GM18868 (cell line): ENCODE measurements at regions not wholly inside any gene's neighbourhood (a gene's known extent, or its start where the extent isn't known, plus 50 kb on each side); places are given as distances from the start of the nearest gene placed in this dataset.
A peak's percentile ranks its signal among the peaks of the same experiment; 100 is the strongest.
"Not testable (repeated sequence)": the region's sequence is repeated elsewhere in the genome, so short reads cannot be mapped to it uniquely, and the experiment has no call there.

ENCODE experiments used
- ATAC-seq: cut with Tn5 transposase; IDR thresholded peaks from one replicate; pipeline ENCODE4 v1.9.1; 2021; ENCODE audit warnings: mild to moderate bottlenecking, moderate library complexity; ENCODE audit not compliant: unreplicated experiment

GRCh38 chr5:167916706-167917105 is 374.7 kb upstream of the WWC1 start:
- no peak for ATAC-seq

GRCh38 chr5:167918184-167918812 is 373.1 kb upstream of the WWC1 start:
- ATAC-seq: no peak

DNA sequence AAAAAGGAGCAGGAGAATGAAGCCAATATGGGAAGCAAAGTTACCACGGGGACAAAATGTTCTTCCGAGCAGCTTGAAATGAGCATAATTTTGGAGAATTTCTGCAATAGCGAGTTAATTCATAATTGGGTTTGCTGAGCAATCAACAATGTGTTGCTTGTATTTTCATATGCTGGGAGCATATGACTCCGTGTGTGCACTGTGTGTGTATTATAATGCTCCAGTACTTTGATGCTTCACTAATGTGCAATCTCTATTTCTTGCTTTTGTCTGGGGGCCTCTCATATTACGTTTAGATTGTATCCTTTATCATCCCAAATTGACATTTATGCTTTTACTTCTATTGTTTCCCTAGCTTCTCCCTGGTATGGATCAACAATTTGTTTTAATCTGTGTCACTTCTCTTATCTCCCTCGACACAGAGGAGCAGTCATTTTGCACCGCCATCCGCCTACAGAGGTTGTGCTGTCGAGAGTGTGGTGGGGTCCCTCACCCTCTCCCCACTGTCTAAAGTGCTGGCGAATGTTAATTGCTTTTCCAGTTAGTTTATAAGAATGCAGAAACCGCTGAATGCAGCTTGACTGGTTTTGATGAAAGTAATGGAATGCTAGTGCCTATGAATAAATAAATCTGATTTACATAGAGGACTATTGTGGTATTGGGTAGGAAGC is 372.5 kb upstream of the WWC1 start:
- no peak for ATAC-seq

DNA sequence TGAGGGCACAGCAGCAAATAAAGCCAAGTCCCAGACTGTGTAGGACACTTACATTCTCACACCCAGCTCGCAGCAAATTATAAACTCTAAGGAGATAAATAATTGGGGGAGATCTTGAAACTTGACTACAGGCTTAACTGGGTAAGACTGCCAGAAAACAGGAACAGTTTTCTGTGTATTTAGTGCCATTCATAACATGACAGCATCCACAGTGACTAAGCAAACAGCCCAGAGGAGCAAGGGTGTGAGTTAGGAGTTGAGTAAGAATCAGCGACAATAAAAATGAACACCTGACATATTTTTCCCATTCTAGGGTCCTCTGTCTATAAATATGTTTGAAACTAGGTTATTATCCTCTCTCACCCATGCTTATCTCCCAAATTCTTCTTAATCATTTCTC is 370.9 kb upstream of the WWC1 start:
- no peak for ATAC-seq

DNA sequence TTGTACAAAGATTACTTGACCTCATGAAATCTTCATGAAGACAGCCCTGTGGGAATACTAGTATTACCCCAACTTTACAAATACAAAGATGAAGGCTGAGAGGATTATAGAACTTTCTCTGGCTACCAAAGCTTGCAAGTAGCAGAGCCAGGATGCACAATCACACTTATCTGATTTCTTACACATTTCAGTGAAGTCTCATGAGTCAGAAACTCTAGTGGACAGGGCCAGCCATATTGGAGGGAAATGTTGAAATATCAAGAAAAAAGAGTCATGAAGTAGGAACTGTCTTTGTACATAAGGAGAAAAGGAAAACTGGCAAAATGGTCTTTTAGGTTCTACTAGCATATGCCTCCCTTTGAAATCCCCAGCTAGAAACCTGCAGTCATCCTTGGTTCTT is 369.6 kb upstream of the WWC1 start:
- no peak for ATAC-seq

GRCh38 chr5:167923396-167923795 is 368.0 kb upstream of the WWC1 start:
- ATAC-seq: no peak

DNA sequence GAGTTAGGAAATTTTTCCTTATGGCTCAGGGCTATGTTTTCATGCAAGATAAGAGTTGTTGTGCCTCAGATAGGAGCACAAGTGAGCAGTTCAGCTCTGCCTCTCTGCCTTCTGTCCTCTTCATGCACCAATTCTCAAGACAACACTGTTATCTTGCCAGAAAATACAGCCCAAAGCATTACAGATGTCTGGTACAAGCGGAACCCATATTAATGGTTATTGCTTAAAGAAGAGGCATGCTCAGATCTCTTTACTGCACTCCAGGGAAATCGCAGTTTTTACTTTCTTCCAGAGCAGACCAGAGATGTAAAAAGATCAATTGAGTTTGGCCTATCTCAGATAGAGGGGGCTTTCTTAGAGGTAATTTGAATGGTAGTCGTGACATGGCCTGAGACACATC is 361.6 kb upstream of the WWC1 start:
- no peak for ATAC-seq

DNA sequence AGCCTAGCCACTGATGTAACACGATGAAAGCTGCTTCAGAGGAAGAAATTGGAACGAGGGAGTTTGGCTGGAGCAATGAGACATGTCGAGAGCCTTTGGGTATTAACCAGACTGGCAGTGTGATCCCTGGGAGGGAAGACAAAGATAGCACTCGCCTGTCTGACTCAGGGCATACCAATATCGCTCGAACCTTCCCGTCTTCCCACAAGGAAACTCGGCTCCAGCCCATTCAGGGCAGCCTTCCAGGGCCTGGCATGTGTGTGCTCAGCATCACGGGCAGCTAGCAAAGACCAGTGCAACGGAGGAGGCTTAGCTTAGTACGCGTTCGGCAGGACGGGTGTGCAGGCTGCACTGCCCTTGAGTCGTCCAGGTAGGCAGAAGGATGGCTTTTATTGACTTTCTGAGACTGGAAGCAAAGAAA is 356.9 kb upstream of the WWC1 start:
- no peak for ATAC-seq

GRCh38 chr5:167936022-167936421 is 355.4 kb upstream of the WWC1 start:
- no peak for ATAC-seq

- no peak for ATAC-seq
These were observed 354.4 kb upstream of the WWC1 start for GRCh38 chr5:167936944-167937634.

- ATAC-seq: no peak
These were observed 353.8 kb upstream of the WWC1 start for GRCh38 chr5:167937635-167937998.

DNA sequence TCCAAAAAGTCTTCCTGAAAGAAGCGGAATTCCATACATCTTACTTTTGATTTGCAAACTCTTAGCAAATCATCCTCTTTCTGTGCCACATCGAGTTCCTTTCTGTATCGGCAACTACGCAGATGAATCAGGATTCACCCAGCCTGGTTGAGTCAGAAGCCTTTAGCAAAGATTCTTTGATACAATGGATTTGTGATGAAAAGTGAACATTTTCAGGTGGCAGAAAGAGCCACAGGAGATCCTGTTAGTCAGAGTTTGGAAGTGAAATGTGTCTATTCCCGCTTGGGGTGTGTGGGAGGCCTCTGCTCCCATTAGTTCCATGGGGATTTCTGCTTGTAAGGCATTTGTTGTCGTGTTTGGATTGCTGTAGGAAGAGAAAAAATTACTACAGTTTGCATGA is 351.8 kb upstream of the WWC1 start:
- no peak for ATAC-seq

GRCh38 chr5:167940911-167941310 is 350.5 kb upstream of the WWC1 start:
- ATAC-seq: no peak

DNA sequence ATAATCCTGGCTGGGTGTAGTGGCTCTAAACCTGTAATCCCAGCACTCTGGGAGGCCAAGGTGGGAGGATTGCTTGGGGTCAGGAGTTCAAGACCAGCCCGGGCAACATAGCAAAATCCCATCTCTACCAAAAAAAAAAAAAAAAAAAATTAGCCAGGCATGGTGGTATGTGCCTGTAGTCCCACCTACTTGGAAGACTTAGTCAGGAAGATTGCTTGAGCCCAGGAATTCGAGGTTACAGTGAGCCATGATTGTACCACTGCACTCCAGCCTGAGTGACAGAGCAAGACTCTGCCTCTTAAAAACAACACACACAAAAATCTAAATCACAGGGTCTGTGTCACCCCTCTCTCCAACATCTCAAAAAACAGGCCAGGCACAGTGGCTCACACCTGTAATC is 349.9 kb upstream of the WWC1 start:
- not testable (repeated sequence) for ATAC-seq

GRCh38 chr5:167943343-167943742 is 348.1 kb upstream of the WWC1 start:
- no peak for ATAC-seq

GRCh38 chr5:167944121-167944852 is 347.2 kb upstream of the WWC1 start:
- no peak for ATAC-seq

GRCh38 chr5:167945542-167946384 is 345.7 kb upstream of the WWC1 start:
- no peak for ATAC-seq

GRCh38 chr5:167947306-167947705 is 344.1 kb upstream of the WWC1 start:
- no peak for ATAC-seq

GRCh38 chr5:167948251-167948650 is 343.2 kb upstream of the WWC1 start:
- no peak for ATAC-seq

GRCh38 chr5:167949435-167949834 is 342.0 kb upstream of the WWC1 start:
- peak; percentile 69 for ATAC-seq
